Right lung (tissue), 2 donors: ENCODE measurements at regions not wholly inside any gene's neighbourhood (a gene's known extent, or its start where the extent isn't known, plus 50 kb on each side); places are given as distances from the start of the nearest gene placed in this dataset.
"Not testable (repeated sequence)": the region's sequence is repeated elsewhere in the genome, so short reads cannot be mapped to it uniquely, and the experiment has no call there.

Experiments
- DNase-seq, 2 donors: peaks; one replicate each; pipeline ENCODE4 v3.0.0-alpha.2; 2013

DNA sequence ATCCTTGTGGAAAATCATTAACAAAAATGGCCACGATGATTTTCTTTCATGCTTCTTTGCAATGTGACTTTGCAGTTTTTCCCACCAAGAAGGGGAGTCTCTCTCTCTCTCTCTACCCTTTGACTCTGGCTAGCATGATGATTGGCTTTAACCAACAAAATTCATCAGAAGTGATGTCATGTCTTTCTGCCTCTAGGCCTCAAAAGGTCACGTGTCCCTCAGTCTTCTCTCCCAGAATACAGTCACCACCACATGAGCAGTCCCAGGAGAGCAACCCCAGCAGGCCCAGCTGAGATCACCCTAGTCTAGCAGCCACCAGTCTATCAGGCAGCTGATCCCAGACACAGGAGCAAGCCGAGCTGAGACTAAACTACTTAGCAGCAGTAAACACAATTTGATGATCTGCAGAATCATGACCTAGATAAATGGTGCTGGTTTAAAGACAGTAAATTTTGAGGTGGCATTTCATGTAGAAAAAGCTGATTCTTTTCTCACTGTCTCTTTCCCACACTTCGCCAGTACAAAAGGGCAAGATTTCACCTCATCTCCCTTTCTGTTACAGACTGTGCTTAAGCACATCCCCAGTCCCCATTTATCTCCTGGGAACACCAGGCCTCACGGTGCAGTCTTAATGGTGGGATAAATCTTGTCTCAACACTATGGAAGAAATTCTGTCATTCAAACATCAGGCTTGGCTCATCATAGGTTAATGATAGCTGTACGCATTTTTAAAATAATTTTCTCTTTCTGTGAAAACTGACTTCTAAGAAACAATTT, 132.7 kb downstream of the SCG2 start:
- no peak for DNase-seq

DNA sequence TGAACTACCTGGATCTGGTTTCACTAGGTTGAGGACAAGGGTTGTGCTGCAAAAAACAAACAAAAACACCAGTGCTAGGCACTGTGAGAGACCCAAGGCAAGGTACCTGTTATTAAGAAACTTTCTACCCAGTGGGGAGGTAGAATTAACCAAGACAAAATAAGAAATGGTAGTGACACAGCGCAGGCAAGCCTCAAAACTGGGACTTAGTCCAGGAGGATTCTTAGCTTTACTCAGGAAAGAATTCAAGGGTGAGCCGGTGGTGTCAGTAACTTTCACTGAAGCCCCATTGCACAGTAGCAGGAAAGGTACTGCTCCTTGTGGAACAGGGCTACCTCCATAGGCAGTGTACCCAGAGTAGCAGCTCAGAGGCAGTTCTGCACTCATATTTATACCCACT, 131.6 kb downstream of the SCG2 start:
- DNase-seq = no peak

DNA sequence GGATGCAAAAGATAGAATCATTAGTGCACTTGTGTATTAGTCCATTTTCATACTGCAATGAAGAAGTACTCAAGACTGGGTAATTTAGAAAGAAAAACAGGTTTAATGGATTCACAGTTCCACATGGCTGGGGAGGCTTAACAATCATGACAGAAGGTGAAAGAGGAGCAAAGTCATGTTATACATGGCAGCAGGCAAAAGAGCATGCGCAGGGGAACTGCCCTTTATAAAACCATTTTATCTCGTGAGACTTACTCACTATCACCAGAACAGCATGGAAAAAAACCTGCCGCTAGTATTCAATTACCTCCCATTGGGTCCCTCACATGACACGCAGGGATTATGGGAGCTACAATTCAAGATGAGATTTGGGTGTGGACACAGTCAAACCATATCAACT, 129.4 kb downstream of the SCG2 start:
- DNase-seq = no peak

DNA sequence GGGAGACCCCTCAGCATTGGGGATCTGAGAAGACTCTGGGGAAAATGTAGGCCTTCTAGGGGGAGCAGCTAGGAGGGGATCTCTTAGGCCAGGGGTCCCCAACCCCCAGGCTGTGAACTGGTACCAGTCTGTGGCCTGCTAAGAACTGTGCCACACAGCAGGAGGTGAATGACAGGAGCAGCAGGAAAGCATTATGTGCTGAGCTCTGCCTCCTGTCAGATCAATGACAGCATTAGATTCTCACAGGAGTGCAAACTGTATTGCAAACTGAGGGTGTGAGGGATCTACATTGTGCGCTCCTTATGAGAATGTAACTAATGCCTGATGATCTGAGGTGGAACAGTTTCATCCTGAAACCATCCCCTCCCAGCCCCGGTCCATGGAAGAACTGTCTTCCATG, 127.3 kb downstream of the SCG2 start:
- no peak for DNase-seq

DNA sequence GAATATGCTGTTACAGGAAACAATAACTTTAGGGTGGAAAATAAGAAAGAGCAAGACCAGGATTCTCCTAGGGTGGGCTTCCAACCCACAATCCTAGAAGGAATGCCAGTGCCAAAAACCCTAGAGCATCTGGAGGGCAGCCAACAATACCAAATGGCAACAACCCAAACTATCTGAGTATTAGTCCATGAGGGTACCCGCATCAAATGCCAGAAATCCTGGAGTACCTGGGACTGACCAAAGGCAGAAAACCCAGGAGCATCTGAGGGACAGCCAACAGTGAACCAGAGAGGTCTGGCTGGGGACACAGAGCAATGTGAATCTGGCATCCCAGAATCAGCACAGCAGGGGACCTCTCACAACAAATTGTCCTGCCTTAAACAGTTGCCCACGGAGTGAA, 126.3 kb downstream of the SCG2 start:
- no peak for DNase-seq

DNA sequence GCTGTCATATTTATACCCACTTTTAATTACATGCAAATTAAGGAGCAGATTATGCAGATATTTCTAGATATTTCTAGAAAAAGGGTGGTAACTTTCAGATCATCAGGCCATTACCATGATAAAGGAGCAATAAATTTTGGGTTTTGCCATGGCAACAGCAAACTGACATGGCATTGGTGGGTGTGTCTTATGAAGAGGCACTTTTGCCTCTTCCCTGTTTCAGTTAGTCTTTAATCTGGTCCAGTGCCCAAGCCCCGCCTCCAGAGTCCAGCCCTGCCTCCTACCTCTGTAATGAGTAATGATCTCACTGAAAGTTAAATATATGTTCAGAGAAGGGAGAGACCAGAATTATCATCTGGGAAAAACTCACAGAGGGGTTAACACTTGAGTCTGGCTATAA, 124.8 kb downstream of the SCG2 start:
- DNase-seq = no peak

DNA sequence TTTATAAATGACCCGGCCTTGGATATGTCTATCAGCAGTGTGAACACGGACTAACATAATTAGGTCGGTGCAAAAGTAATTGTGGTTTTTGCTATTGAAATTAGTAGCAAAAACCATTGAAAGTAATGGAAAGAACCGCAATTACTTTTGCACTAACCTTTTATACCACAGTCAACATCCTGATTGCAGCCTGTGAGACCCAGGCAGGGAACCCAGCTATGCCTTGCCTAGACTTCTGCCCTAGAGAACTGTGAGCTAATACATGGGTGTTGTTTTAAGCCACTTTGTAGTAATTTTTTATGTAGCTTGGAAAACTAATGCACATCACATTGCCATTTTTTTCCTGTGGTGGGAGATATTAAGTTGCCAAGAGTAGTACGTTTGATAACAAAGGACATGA, 120.7 kb downstream of the SCG2 start:
- DNase-seq = no peak

DNA sequence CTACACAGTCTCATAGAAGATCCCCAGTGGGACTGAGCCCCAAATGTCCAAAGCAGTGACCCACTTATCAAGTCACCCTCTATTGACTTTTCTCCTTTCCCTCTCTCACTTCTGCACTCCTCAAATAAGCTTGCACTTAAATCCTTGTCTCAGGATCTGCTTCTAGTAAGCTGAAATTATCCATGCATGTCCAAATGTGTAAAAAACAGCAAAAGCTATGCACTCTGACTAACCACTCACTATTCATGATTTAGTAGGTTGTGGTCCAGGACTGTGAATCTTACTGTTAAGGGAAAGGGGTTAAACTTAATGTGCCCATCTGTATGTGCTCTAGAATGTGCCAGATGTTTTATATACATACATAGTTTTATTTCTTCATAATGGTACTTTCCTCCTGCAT, 115.4 kb downstream of the SCG2 start:
- no peak for DNase-seq

DNA sequence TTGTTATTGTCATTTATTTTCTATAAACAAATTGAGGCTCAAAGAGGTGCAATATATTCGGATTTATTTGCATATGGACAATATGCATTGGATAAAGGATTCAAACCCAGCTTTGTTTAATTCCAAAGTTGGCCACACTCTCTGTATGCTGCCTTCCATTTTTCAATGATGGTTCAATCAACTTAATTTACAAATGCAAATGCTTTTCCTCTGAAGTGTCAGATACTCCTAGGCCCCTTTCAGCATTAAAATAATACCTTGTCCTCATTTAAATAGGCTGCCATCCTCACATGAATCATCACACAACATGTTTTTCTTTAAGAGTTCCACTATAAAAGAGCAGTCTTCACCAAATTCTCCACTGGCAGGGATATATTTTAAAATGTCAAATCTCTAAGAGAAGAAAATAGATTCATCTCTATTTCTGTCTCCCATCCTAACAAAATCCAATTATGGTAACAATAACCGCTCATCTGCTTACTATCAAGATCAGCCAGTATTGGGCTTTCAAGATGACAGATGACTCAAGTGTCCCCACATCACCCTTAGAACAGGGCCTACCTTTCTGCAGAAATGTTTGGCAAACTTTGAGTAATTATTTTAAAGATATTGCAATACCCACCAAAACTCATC, 114.8 kb downstream of the SCG2 start:
- DNase-seq = no peak

DNA sequence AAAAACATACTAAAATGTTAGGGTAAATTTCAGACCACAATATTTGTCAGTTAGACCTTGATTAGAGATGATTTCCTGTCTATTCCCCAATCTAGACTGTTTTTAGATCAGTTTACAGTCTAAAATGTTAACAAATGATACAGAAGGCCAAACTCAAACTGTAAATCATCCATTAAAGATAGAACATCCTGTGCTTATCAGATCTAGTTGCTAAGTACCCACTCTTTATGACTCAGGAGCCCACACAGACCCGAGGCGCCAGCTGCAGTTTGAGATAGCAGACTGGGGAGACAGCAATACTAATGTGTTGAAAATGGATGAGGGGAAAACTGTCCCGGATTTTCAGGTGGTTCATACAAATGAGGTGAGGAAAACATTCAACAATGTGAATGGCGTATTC, 113.3 kb downstream of the SCG2 start:
- DNase-seq = no peak

DNA sequence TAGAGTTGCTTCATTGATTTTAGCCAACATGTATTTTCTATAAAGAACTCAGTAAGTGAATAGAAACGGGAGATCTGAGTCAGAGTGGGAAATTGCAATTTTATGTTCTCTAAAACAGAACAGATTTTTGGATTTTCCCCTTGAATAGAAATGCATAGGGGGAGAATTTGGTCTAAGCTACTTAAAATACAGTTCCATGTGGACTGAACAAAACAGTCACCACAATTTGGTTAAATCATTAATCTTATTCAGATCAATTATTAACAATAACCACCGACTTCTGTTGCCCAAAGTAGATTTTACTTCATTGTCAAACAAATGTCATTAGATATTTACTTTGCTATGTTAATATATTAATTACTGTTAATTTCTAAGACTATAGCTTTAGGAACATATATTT, 107.7 kb downstream of the SCG2 start:
- DNase-seq = no peak

DNA sequence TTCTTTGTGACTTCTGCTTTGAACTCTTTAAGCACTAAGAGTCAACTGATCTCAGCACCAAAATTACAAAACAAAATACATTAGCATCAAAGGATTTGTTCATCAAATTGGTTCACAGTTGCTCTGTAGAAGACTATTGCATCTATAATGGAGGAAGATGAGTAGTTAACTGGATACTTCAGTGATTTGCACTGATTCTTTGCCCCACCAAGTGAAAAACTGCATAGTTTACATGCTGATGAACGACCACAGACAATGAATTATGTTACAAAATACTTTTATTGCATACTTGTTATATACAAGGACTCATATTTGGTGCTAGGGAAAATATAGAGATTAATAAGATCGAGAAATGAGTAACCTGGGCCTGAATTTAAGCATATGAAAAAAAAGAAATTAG, 107.2 kb downstream of the SCG2 start:
- no peak for DNase-seq

DNA sequence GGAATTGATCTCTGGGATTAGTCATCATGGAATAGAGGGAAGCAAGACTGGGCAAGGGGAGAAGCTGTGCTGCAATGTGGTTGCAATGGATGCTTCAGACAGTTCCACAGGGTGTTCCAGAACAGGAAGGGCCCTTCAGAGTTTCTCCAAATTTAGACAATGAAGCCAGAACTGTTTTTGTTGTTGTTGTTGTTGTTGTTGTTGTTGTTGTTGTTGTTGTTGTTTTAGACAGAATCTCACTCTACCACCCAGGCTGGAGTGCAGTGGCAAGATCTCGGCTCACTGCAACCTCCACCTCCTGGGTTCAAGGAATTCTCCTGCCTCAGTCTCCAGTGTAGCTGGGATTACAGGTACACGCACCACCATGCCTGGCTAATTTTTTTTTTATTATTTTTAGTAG, 105.3 kb downstream of the SCG2 start:
- not testable (repeated sequence) for DNase-seq

DNA sequence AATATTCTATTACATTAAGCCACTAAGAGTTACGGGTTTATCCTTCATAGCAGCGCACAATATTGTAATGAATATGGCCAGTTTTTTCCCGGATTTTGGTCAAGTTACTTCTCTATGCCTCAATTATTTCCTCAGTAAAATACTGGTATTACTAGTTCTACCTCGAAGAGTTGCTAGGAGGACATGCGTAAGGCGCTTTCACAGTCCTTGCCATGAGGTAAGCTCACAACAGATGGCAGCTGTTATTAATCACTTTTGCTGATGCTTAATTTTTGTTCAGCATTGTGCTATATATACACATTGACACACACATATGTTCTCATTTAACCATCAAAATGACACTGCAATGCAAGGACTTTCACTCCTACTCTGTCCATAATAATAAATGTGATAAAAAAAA, 101.5 kb downstream of the SCG2 start:
- no peak for DNase-seq

DNA sequence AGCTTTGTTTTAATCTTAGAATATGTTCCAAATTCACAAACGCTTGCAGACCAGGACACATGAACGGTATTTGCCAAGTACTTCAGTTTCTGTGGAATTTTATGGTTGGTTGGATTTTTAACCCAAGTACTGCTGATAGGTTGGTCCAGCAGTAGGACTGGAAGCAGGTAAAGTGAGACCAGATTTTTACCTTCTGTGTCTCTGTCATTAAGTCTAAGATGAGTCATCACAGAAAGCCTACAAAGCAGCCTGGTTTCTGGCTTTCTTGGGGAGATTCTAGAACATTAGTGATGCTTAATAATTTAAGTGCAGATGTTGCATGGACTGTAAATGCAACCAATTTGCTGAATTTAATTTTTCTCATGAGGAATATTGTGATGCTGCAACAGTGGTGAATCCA, 100.5 kb downstream of the SCG2 start:
- no peak for DNase-seq

DNA sequence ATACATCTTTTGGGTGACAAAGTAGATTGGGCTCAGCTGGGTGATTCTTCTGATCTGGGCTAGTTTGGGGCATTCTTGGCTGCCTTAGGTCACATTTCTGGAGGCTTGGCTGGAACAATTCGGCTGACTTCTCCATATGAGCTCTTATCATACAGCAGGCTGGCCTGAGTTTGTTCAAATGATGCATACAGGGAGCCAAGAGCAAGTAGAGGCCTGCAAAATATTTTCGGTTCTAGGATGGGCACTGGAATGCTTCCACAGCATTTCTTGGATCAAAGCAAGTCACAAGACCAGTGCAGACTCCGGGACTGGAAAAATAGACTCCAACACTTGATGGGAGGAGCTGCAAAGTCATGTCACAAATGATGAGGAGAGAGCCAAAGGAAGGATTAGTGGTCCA, 98.4 kb downstream of the SCG2 start:
- DNase-seq = no peak

DNA sequence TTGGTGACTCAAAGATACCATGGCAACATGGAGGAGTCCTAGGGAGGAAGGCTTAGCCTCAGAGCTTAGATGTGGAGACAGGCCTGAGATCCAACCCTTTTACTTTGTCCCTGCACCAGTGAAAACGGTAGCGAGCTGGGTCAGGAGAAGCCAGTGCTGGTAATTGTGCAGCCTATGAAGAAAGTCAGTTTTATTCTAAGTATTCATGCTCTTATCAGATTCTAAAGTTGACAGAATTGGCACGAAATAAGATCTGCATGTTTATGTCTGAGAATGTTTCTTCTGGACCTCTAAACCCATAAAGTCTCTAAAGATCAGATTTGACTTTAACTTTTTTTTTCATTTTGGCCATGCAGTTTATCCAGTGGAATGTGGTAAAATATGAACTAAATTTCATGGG, 93.8 kb downstream of the SCG2 start:
- no peak for DNase-seq

DNA sequence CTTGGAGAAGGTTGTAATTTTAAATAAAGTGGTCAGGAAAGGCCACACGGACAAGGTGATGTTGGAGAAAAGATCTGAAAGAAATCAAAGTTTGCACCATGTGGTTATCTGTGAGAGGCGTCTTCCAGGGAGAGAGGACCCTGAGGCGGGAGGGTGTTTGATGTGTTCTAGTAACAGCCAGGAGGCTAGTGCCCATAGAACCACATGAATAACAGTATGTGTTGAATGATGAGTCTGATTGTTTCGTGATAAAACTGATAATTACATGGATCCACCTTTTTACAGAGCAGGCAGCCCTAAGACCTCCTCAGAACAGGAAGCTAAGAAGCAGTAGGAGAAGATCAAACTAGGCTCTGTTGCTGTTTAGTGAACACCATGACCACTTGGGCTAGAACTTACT, 91.4 kb downstream of the SCG2 start:
- DNase-seq = no peak

DNA sequence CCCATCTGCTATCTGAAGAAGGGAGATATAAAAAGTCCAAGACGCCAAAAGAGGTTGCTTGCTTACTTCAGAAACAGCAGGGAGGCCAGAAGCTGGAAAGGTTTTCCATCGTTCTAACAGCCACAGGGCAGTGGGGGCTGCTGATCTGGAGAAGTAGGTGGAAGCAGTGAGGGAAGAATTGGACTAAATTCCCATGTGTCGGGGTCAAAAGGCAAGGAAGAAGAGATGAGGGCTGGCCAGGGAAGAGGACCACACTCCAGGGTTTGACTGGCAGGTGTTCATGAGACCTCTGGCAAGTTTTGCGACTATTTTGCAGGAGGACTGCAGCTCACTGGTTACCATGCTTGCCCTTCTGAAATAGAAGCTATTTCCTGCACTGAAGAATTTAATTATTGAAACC, 91.0 kb downstream of the SCG2 start:
- DNase-seq = no peak

DNA sequence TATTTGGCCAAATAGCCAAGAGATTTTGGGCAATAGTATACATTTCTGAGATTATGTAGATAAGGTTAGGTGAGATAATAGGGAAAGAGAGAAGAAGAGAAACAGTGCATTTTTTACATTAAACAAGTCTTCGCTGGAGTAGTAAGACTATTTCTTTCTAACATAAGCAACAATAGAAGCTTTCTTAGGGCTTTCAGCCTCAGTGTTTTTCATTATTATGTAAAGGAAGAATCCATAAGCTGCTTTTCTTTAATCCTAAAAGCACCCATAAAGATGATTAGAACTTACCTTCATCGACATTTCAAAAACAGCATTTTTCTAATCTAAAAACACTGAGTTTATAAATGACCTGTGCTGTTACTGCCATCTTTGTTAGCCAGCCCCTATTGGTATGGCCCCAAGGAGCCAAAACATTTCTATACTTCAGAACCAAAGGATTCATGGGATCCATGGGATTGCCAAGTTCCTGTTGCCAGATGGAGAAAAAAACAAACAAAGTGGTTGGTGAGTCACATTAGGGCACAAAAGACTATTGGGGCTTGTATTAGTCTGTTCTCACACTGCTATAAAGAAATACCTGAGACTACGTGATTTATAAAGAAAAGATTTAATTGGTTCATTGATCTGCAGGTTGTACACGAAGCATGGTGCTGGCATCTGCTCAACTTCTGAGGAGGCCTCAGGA, 88.2 kb downstream of the SCG2 start:
- DNase-seq = no peak

DNA sequence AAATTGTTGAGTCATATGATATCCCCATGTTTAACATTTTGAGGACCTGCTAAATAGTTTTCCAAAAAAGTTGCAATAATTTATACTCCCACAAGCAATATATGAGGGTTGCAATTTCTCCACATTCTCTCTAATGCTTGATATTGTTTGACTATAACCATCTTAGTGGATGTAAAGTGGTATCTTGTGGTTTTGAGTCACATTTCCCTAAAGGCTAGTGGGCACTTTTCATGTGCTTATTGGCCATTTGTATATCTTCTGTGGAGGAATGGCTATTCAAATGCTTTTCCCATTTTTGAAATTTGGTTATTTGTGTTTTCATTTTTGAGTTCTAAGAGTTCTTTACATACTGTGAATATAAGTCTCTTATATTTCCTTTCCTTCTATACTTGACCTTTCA, 82.7 kb downstream of the SCG2 start:
- no peak for DNase-seq

DNA sequence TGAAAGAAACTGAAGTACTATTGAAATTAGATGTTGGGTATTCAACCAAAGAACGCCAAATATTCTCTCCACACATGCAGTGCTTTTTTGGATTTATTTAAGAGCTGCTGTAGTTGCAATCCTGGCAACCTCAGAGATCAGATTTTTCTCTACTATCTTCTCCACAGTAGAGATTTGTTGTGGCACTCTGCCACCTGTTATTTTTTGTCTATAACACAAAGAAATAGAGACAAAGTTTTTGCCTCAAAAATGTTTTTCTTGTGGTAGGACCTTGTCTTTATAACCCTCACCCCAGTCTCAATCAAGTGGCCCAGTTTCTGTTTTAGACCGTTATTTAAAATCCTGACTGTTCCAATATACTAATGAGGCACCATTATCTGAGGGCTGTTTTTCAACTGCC, 79.4 kb downstream of the SCG2 start:
- DNase-seq = no peak

DNA sequence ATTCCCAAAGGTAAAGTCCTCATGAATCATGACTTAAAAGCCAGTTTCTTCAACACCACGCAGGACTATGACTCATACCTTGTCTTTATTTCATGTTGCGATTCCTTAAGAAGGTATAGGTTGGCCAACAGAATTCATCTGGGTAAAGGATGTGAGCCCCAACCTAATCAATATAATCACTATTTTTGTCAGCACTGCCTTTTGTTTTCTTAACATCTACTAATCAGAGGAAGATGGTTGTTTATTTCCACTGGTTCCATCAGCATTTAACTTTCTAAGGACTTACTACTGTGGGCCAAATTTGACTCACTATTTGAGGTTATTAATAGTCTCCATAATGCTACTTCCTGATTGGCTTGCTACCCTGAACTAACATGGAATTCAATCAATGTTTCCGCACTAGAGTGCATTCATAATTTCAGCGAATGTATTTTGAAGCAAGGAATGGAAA, 78.6 kb downstream of the SCG2 start:
- no peak for DNase-seq
